IMR-90 (cell line): ENCODE measurements at regions not wholly inside any gene's neighbourhood (a gene's known extent, or its start where the extent isn't known, plus 50 kb on each side); places are given as distances from the start of the nearest gene placed in this dataset.

Experiments
- BHLHE40 ChIP-seq: fragments of 150-350 bp; IDR thresholded peaks from 2 replicates; pipeline ENCODE4 v1.6.1; 2016; ENCODE audit warnings: mild to moderate bottlenecking, low read depth, low read length
- CTCF ChIP-seq: conservative IDR thresholded peaks from 2 replicates; pipeline ENCODE4 v1.5.1; 2012; ENCODE audit warnings: mild to moderate bottlenecking, low read depth, low read length, improper control_type of control experiment
- MAFK ChIP-seq: IDR thresholded peaks from 2 replicates; pipeline ENCODE4 v1.6.1; 2012; ENCODE audit warnings: low read depth, low read length, improper control_type of control experiment
- MAZ ChIP-seq: IDR thresholded peaks from 2 replicates; pipeline ENCODE4 v1.6.1; 2012; ENCODE audit warnings: low read depth, mild to moderate bottlenecking, low read length, improper control_type of control experiment, moderate library complexity, borderline replicate concordance
- MXI1 ChIP-seq: IDR thresholded peaks from 2 replicates; pipeline ENCODE4 v1.6.1; 2012; ENCODE audit warnings: low read depth, mild to moderate bottlenecking, low read length, moderate library complexity, borderline replicate concordance
- POLR2A ChIP-seq: IDR thresholded peaks from 2 replicates; pipeline ENCODE4 v1.6.1; 2012; ENCODE audit warnings: mild to moderate bottlenecking, low read depth, low read length
- RAD21 ChIP-seq: IDR thresholded peaks from 2 replicates; pipeline ENCODE4 v1.6.1; 2012; ENCODE audit warnings: low read length, improper control_type of control experiment
- USF2 ChIP-seq: fragments of 150-350 bp; IDR thresholded peaks from 2 replicates; pipeline ENCODE4 v1.6.1; 2017; ENCODE audit warnings: mild to moderate bottlenecking, antibody characterized with exemption, low read length, low read depth

GRCh38 chr5:42090162-42090561 lies 165.1 kb downstream of the FBXO4 start:
- no peak for TF ChIP-seq RAD21
- no peak for TF ChIP-seq USF2
- TF ChIP-seq CTCF = no peak
- no peak for TF ChIP-seq MXI1
- no peak for TF ChIP-seq MAZ
- TF ChIP-seq POLR2A = no peak
- TF ChIP-seq MAFK = no peak
- no peak for TF ChIP-seq BHLHE40
